IMR-90 (cell line): ENCODE measurements at regions not wholly inside any gene's neighbourhood (a gene's known extent, or its start where the extent isn't known, plus 50 kb on each side); places are given as distances from the start of the nearest gene placed in this dataset.
"Not testable (repeated sequence)": the region's sequence is repeated elsewhere in the genome, so short reads cannot be mapped to it uniquely, and the experiment has no call there.

ENCODE experiments used
- ATAC-seq: fragments of 200-7000 bp; cut with Tn5 transposase; 2 replicates; pipeline ENCODE4 v1.9.1; 2020; ENCODE audit warnings: low read depth, mild to moderate bottlenecking, moderate library complexity
- BruUV-seq: library from RNA; stranded (reverse); fragments of 400-500 nt; replicated peaks from 2 replicates; lab custom pipeline; 2021; lab: Mats Ljungman, UMichigan
- CTCF ChIA-PET: fragments of 300-600 bp; formaldehyde crosslinking; extraction: SDS; loops from one replicate; lab custom pipeline; 2021; ENCODE audit warnings: antibody characterized with exemption; lab: Yijun Ruan, JAX
- POLR2A ChIA-PET: fragments of 300-600 bp; sonication (Branson Sonifier 250); formaldehyde crosslinking; loops from one replicate; lab custom pipeline; 2022; ENCODE audit warnings: antibody characterized with exemption; ENCODE audit not compliant: unreplicated experiment; lab: Charles Lee
- DNase-seq: peaks from one replicate; pipeline ENCODE4 v3.0.0; 2013
- H2AFZ ChIP-seq: replicated peaks from 2 replicates; pipeline ENCODE3; 2013; ENCODE audit warnings: low read length, mild to moderate bottlenecking; ENCODE audit not compliant: poor library complexity
- H2AK5ac ChIP-seq: 2 replicates; pipeline ENCODE4 v1.6.1; 2013; ENCODE audit warnings: low read depth, low read length, inconsistent platforms
- H2AK9ac ChIP-seq: replicated peaks from 2 replicates; pipeline ENCODE3; 2013; ENCODE audit warnings: mild to moderate bottlenecking, low read depth, low read length, moderate library complexity; ENCODE audit not compliant: poor library complexity
- H2BK120ac ChIP-seq: 2 replicates; pipeline ENCODE4 v1.6.1; 2013; ENCODE audit warnings: low read depth, low read length, inconsistent platforms
- H2BK15ac ChIP-seq: 3 replicates; pipeline ENCODE4 v1.6.1; 2013; ENCODE audit warnings: low read depth, low read length, inconsistent platforms
- H2BK20ac ChIP-seq: 2 replicates; pipeline ENCODE4 v1.6.1; 2013; ENCODE audit warnings: low read depth, mild to moderate bottlenecking, inconsistent platforms, low read length, moderate library complexity
- H2BK5ac ChIP-seq: 2 replicates; pipeline ENCODE4 v1.6.1; 2013; ENCODE audit warnings: mild to moderate bottlenecking, low read depth, low read length, inconsistent platforms; ENCODE audit not compliant: poor library complexity, severe bottlenecking
- H3K14ac ChIP-seq: replicated peaks from 2 replicates; pipeline ENCODE4 v1.6.1; 2013; ENCODE audit warnings: low read depth, low read length, inconsistent platforms
- H3K18ac ChIP-seq: 2 replicates; pipeline ENCODE4 v1.6.1; 2013; ENCODE audit warnings: low read depth, low read length, control low read depth
- H3K23ac ChIP-seq: 2 replicates; pipeline ENCODE4 v1.6.1; 2013; ENCODE audit warnings: low read depth, low read length, inconsistent platforms
- H3K27ac ChIP-seq: 2 replicates; pipeline ENCODE4 v1.5.1; 2013; ENCODE audit warnings: mild to moderate bottlenecking, control low read depth, low read length; ENCODE audit not compliant: insufficient read depth
- H3K27me3 ChIP-seq: 2 replicates; pipeline ENCODE4 v1.6.1; 2013; ENCODE audit warnings: low read length; ENCODE audit not compliant: control insufficient read depth, insufficient read depth
- H3K36me3 ChIP-seq: 2 replicates; pipeline ENCODE4 v1.6.1; 2013; ENCODE audit warnings: low read length, mixed read lengths; ENCODE audit not compliant: control insufficient read depth, insufficient read depth
- H3K4ac ChIP-seq: 2 replicates; pipeline ENCODE4 v1.6.1; 2013; ENCODE audit warnings: low read depth, low read length, inconsistent platforms
- H3K4me1 ChIP-seq: 2 replicates; pipeline ENCODE4 v1.6.1; 2013; ENCODE audit warnings: low read length, mixed read lengths; ENCODE audit not compliant: control insufficient read depth, insufficient read depth
- H3K4me2 ChIP-seq: 2 replicates; pipeline ENCODE4 v1.6.1; 2013; ENCODE audit warnings: low read depth, mild to moderate bottlenecking, control low read depth, low read length, moderate library complexity
- H3K4me3 ChIP-seq: 2 replicates; pipeline ENCODE4 v1.5.1; 2013; ENCODE audit warnings: low read depth, mild to moderate bottlenecking, control low read depth, low read length, moderate library complexity; ENCODE audit not compliant: insufficient read depth
- H3K56ac ChIP-seq: 2 replicates; pipeline ENCODE4 v1.6.1; 2013; ENCODE audit warnings: low read length, inconsistent platforms; ENCODE audit not compliant: insufficient read depth; ENCODE audit errors: extremely low read depth
- H3K79me1 ChIP-seq, 2 experiments: 2 replicates each; pipeline ENCODE4 v1.6.1; 2013; ENCODE audit warnings: low read length in 2 of 2, inconsistent platforms in 1 of 2, low read depth in 1 of 2
- H3K9ac ChIP-seq: 2 replicates; pipeline ENCODE4 v1.6.1; 2013; ENCODE audit warnings: low read depth, low read length, control low read depth
- H3K9me1 ChIP-seq: 2 replicates; pipeline ENCODE4 v1.6.1; 2013; ENCODE audit warnings: low read length, inconsistent platforms; ENCODE audit not compliant: insufficient read depth
- H3K9me3 ChIP-seq: 2 replicates; pipeline ENCODE4 v1.6.1; 2013; ENCODE audit warnings: low read length; ENCODE audit not compliant: control insufficient read depth, insufficient read depth
- H4K20me1 ChIP-seq: 2 replicates; pipeline ENCODE4 v1.6.1; 2013; ENCODE audit warnings: low read length, inconsistent platforms; ENCODE audit not compliant: insufficient read depth
- H4K5ac ChIP-seq: 2 replicates; pipeline ENCODE4 v1.6.1; 2013; ENCODE audit warnings: mild to moderate bottlenecking, low read depth, low read length, control low read depth
- H4K8ac ChIP-seq, 2 experiments: 2 replicates each; pipeline ENCODE4 v1.6.1; 2013; ENCODE audit warnings: low read depth in 2 of 2, low read length in 2 of 2, control low read depth in 1 of 2, inconsistent platforms in 1 of 2
- H4K91ac ChIP-seq: 2 replicates; pipeline ENCODE4 v1.6.1; 2013; ENCODE audit warnings: low read depth, low read length, inconsistent platforms; ENCODE audit not compliant: insufficient read depth
- WGBS, 2 experiments: methylation state at CpG; one replicate each; pipeline versions ENCODE4 v1.1.5 to v1.1.7; 2013; ENCODE audit warnings: missing lambda C conversion rate in 2 of 2; ENCODE audit not compliant: insufficient read length in 1 of 2; ENCODE audit errors: extremely low coverage in 2 of 2; 5-methylcytosine and 5-hydroxymethylcytosine counted together
- dilution Hi-C: fragments of 300-500 bp; cut with HindIII; formaldehyde crosslinking; loops from one replicate; pipeline ENCODE4 v1.14.3; 2018; ENCODE audit warnings: low sequenced_read_pairs; ENCODE audit not compliant: unreplicated experiment
- in situ Hi-C: fragments of 300-500 bp; cut with MboI; formaldehyde crosslinking; loops from 3 replicates; pipeline ENCODE4 v1.14.3; 2019; ENCODE audit warnings: low sequenced_read_pairs, inconsistent platforms, mixed read lengths
- intact Hi-C: fragments of 100-400 bp; cut with micrococcal nuclease; formaldehyde crosslinking; loops from 2 replicates; pipeline ENCODE4 v1.10.0; 2022

DNA sequence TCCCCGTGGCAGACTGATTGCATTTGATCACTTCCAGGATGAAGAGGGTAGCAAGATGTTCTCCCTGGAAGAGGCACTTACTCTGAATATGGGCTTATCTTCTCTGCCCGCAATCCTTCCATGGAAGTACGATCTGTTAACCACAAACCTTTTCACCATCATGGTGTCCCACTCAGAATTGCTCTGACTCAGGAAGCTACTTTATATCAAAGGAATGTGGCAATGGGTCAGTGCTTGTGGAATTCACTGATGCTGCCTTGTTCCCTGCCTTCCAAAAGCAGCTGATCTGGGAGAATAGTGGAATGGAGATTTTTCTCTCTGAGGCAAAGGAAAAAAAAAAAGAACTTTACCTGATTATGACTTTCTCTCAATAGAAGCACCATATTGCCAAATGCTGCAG, 306.1 kb upstream of the WSB1 start:
- H3K9me1 ChIP-seq, H3K4ac ChIP-seq, dilution Hi-C loops, H4K91ac ChIP-seq, POLR2A ChIA-PET, H2BK20ac ChIP-seq, DNase-seq, BruUV-seq, H4K8ac ChIP-seq, H3K27ac ChIP-seq, H3K14ac ChIP-seq, H2BK5ac ChIP-seq, H3K4me1 ChIP-seq, H2AK5ac ChIP-seq, H2AK9ac ChIP-seq, H3K36me3 ChIP-seq, H3K18ac ChIP-seq, H3K9ac ChIP-seq, in situ Hi-C loops, H2BK120ac ChIP-seq, CTCF ChIA-PET, H3K23ac ChIP-seq, H4K20me1 ChIP-seq, intact Hi-C loops, H3K4me2 ChIP-seq, H2AFZ ChIP-seq, H3K4me3 ChIP-seq, H4K5ac ChIP-seq, H3K56ac ChIP-seq, H3K27me3 ChIP-seq, ATAC-seq, H2BK15ac ChIP-seq, H3K79me1 ChIP-seq: not testable (repeated sequence)
- H3K9me3 ChIP-seq: peaks cover 16% of the 10 kb centered on the region
- no CpG with 5 or more reads among the region's 3 CpGs for WGBS, 2 experiments

GRCh38 chr17:26994648-26995047, 299.3 kb upstream of the WSB1 start:
- POLR2A ChIA-PET, H2BK5ac ChIP-seq, H3K18ac ChIP-seq, H3K23ac ChIP-seq, H3K14ac ChIP-seq, H3K9ac ChIP-seq, H3K4me2 ChIP-seq, H2BK120ac ChIP-seq, DNase-seq, in situ Hi-C loops, ATAC-seq, H4K91ac ChIP-seq, CTCF ChIA-PET, dilution Hi-C loops, H2BK15ac ChIP-seq, H3K56ac ChIP-seq, H2AFZ ChIP-seq, H4K5ac ChIP-seq, BruUV-seq, H3K27me3 ChIP-seq, H4K20me1 ChIP-seq, H3K36me3 ChIP-seq, H3K9me1 ChIP-seq, H3K4ac ChIP-seq, H2AK5ac ChIP-seq, H3K27ac ChIP-seq, H3K79me1 ChIP-seq, H2BK20ac ChIP-seq, intact Hi-C loops, H2AK9ac ChIP-seq, H3K4me3 ChIP-seq, H4K8ac ChIP-seq, H3K4me1 ChIP-seq: not testable (repeated sequence)
- peaks cover 10% of the 10 kb centered on the region for H3K9me3 ChIP-seq
- 60% methylated on average over 1 of the region's 6 CpGs; no CpG with 5 or more reads in 1 of the 2 experiments for WGBS, 2 experiments
